Right hindlimb (tissue), 1 donor: ENCODE measurements at regions not wholly inside any gene's neighbourhood (a gene's known extent, or its start where the extent isn't known, plus 50 kb on each side); places are given as distances from the start of the nearest gene placed in this dataset.

Experiments
- DNase-seq: peaks from one replicate; pipeline ENCODE4 v3.0.0-alpha.2; 2018

- DNase-seq = no peak
Measured at GRCh38 chr4:171142045-171142444, 671.2 kb upstream of the GALNTL6 start.

- DNase-seq = no peak
Measured at GRCh38 chr4:171130256-171130801, 682.9 kb upstream of the GALNTL6 start.

GRCh38 chr4:171118091-171118490 lies 695.1 kb upstream of the GALNTL6 start:
- no peak for DNase-seq

- DNase-seq = no peak
Measured at GRCh38 chr4:171117457-171117856, 695.7 kb upstream of the GALNTL6 start.

- no peak for DNase-seq
Measured at GRCh38 chr4:171101845-171102244, 711.4 kb upstream of the GALNTL6 start.

GRCh38 chr4:171087089-171087488 lies 726.1 kb upstream of the GALNTL6 start:
- DNase-seq = no peak

- DNase-seq = no peak
Measured at GRCh38 chr4:171067422-171067821, 745.8 kb upstream of the GALNTL6 start.

- DNase-seq = no peak
Measured at GRCh38 chr4:171049380-171049779, 763.8 kb upstream of the GALNTL6 start.

GRCh38 chr4:171042989-171043524 lies 770.1 kb upstream of the GALNTL6 start:
- no peak for DNase-seq

GRCh38 chr4:171035909-171036308 lies 777.3 kb upstream of the GALNTL6 start:
- no peak for DNase-seq

- DNase-seq = no peak
Measured at GRCh38 chr4:171031338-171031737, 781.9 kb upstream of the GALNTL6 start.

- no peak for DNase-seq
Measured at GRCh38 chr4:171025776-171026175, 787.4 kb upstream of the GALNTL6 start.

- no peak for DNase-seq
Measured at GRCh38 chr4:171025343-171025742, 787.9 kb upstream of the GALNTL6 start.

GRCh38 chr4:171024720-171025303 lies 788.4 kb upstream of the GALNTL6 start:
- DNase-seq = no peak

- DNase-seq = no peak
Measured at GRCh38 chr4:171022824-171023230, 790.4 kb upstream of the GALNTL6 start.

GRCh38 chr4:171017593-171017992 lies 795.6 kb upstream of the GALNTL6 start:
- no peak for DNase-seq

GRCh38 chr4:171016145-171016544 lies 797.1 kb upstream of the GALNTL6 start:
- no peak for DNase-seq

GRCh38 chr4:171015441-171015840 lies 797.8 kb upstream of the GALNTL6 start:
- no peak for DNase-seq

- DNase-seq = no peak
Measured at GRCh38 chr4:171007618-171008390, 805.4 kb upstream of the GALNTL6 start.

- no peak for DNase-seq
Measured at GRCh38 chr4:171002246-171002645, 811.0 kb upstream of the GALNTL6 start.

- DNase-seq = no peak
Measured at GRCh38 chr4:170990989-170991589, 822.1 kb upstream of the GALNTL6 start.

- no peak for DNase-seq
Measured at GRCh38 chr4:170988446-170988845, 824.8 kb upstream of the GALNTL6 start.

- DNase-seq = peak; percentile 19
Measured at GRCh38 chr4:170979736-170980135, 833.5 kb upstream of the GALNTL6 start.

- no peak for DNase-seq
Measured at GRCh38 chr4:170978990-170979389, 834.2 kb upstream of the GALNTL6 start.
